ENCODE measurements at regions not wholly inside any gene's neighbourhood (a gene's known extent, or its start where the extent isn't known, plus 50 kb on each side); places are given as distances from the start of the nearest gene placed in this dataset.
"Not testable (repeated sequence)": the region's sequence is repeated elsewhere in the genome, so short reads cannot be mapped to it uniquely, and the experiment has no call there.

- in situ Hi-C loops (cut with MboI; ENCODE audit: low pct_unique_long_range_greater_than_20kb, low sequenced_read_pairs): no loop called here
- no peak for DNase-seq
Measured at GRCh38 chr6:27667016-27667656, 194.2 kb upstream of the ZNF184 start.

- in situ Hi-C loops (cut with MboI; ENCODE audit: low pct_unique_long_range_greater_than_20kb, low sequenced_read_pairs): no loop called here
- no peak for DNase-seq
Measured at GRCh38 chr6:27662769-27663168, 189.9 kb upstream of the ZNF184 start.

- in situ Hi-C loops (cut with MboI; ENCODE audit: low pct_unique_long_range_greater_than_20kb, low sequenced_read_pairs); DNase-seq: not testable (repeated sequence)
Measured at GRCh38 chr6:27662212-27662611, 189.3 kb upstream of the ZNF184 start.

GRCh38 chr6:27653143-27653825, 180.4 kb upstream of the ZNF184 start:
- in situ Hi-C loops (cut with MboI; ENCODE audit: low pct_unique_long_range_greater_than_20kb, low sequenced_read_pairs); DNase-seq: not testable (repeated sequence)

- no peak for DNase-seq
- in situ Hi-C loops (cut with MboI; ENCODE audit: low pct_unique_long_range_greater_than_20kb, low sequenced_read_pairs): no loop called here
Measured at GRCh38 chr6:27651371-27651732, 178.4 kb upstream of the ZNF184 start.

- DNase-seq: no peak
- in situ Hi-C loops (cut with MboI; ENCODE audit: low pct_unique_long_range_greater_than_20kb, low sequenced_read_pairs): no loop called here
Measured at GRCh38 chr6:27650620-27651370, 177.9 kb upstream of the ZNF184 start.

- in situ Hi-C loops (cut with MboI; ENCODE audit: low pct_unique_long_range_greater_than_20kb, low sequenced_read_pairs): no loop called here
Measured at GRCh38 chr6:27644528-27644927, 171.6 kb upstream of the ZNF184 start.

GRCh38 chr6:27642744-27643456, 170.0 kb upstream of the ZNF184 start:
- in situ Hi-C loops (cut with MboI; ENCODE audit: low pct_unique_long_range_greater_than_20kb, low sequenced_read_pairs): no loop called here
- DNase-seq: no peak

More at GRCh38 chr6:27644528-27644927, 171.6 kb upstream of the ZNF184 start:
- DNase-seq: no peak

GRCh38 chr6:27635886-27636285, 163.0 kb upstream of the ZNF184 start:
- in situ Hi-C loops (cut with MboI; ENCODE audit: low pct_unique_long_range_greater_than_20kb, low sequenced_read_pairs); DNase-seq: not testable (repeated sequence)

GRCh38 chr6:27633221-27633688, 160.3 kb upstream of the ZNF184 start:
- DNase-seq; in situ Hi-C loops (cut with MboI; ENCODE audit: low pct_unique_long_range_greater_than_20kb, low sequenced_read_pairs): not testable (repeated sequence)

GRCh38 chr6:27631609-27631916, 158.7 kb upstream of the ZNF184 start:
- no peak for DNase-seq
- in situ Hi-C loops (cut with MboI; ENCODE audit: low pct_unique_long_range_greater_than_20kb, low sequenced_read_pairs): no loop called here

GRCh38 chr6:27630727-27631608, 158.1 kb upstream of the ZNF184 start:
- in situ Hi-C loops (cut with MboI; ENCODE audit: low pct_unique_long_range_greater_than_20kb, low sequenced_read_pairs): no loop called here
- DNase-seq: peak; percentile 79

GRCh38 chr6:27624694-27625262, 151.9 kb upstream of the ZNF184 start:
- in situ Hi-C loops (cut with MboI; ENCODE audit: low pct_unique_long_range_greater_than_20kb, low sequenced_read_pairs): no loop called here
- no peak for DNase-seq

GRCh38 chr6:27623103-27623502, 150.2 kb upstream of the ZNF184 start:
- in situ Hi-C loops (cut with MboI; ENCODE audit: low pct_unique_long_range_greater_than_20kb, low sequenced_read_pairs): no loop called here
- DNase-seq: no peak

GRCh38 chr6:27619436-27619835, 146.5 kb upstream of the ZNF184 start:
- DNase-seq: no peak
- in situ Hi-C loops (cut with MboI; ENCODE audit: low pct_unique_long_range_greater_than_20kb, low sequenced_read_pairs): no loop called here

GRCh38 chr6:27617700-27618689, 145.1 kb upstream of the ZNF184 start:
- in situ Hi-C loops (cut with MboI; ENCODE audit: low pct_unique_long_range_greater_than_20kb, low sequenced_read_pairs): no loop called here
- DNase-seq: no peak

- in situ Hi-C loops (cut with MboI; ENCODE audit: low pct_unique_long_range_greater_than_20kb, low sequenced_read_pairs): no loop called here
- DNase-seq: no peak
Measured at GRCh38 chr6:27617046-27617687, 144.3 kb upstream of the ZNF184 start.

Measured in KBM-7 (cell line).